ENCODE measurements at regions not wholly inside any gene's neighbourhood (a gene's known extent, or its start where the extent isn't known, plus 50 kb on each side); places are given as distances from the start of the nearest gene placed in this dataset.

DNA sequence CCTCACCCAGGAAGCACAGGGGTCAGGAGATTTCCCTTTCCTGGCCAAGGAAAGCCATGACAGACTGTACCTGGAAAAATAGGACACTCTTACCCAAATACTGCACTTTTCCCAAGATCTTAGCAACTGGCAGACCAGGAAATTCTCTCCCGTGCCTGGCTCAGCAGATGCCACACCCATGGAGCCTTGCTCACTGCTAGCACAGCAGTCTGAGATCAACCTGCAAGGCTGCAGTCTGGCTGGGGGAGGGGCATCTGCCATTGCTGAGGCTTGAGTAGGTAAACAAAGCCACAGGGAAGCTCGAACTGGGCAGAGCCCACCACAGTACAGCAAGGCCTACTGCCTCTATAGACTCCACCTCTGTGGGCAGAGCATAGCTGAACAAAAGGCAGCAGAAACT is 567.3 kb upstream of the LMCD1 start:
- H3K9me3 ChIP-seq (ENCODE audit: control insufficient read depth, insufficient read depth, low read depth, low read length), result no peaks in the 10 kb centered on the region
- H3K27ac ChIP-seq (ENCODE audit: low read length), result no peak overlapping the region
- no TSS peak for BruUV-seq (replicated peaks)
- no peak overlapping the region for H3K4me3 ChIP-seq (ENCODE audit: low read depth in 2 of 2, low read length in 2 of 2)
- ATAC-seq, result no peak
- in situ Hi-C loops (cut with HindIII; ENCODE audit: low pct_unique_long_range_greater_than_20kb, low sequenced_read_pairs) (no loop called here), intact Hi-C loops (cut with micrococcal nuclease; ENCODE audit: unreplicated experiment) (no loop called here)
- DNase-seq (ENCODE audit: low read depth, low spot score), result no peak
- ChIA-PET CTCF (no interaction called here), POLR2A (no interaction called here)
- H3K36me3 ChIP-seq (ENCODE audit: control insufficient read depth, insufficient read depth, low read length), result no peaks in the 10 kb centered on the region
- H3K27me3 ChIP-seq (ENCODE audit: control insufficient read depth, insufficient read depth, low read length), result no peaks in the 10 kb centered on the region
- TF ChIP-seq SIN3A (IDR thresholded peaks at IDR 0.05; ENCODE audit: borderline replicate concordance, insufficient read depth, low read depth, low read length) (no peak), POLR2AphosphoS5 (IDR thresholded peaks at IDR 0.05; ENCODE audit: low read depth, low read length) (no peak), TCF7L2 (IDR thresholded peaks at IDR 0.05; ENCODE audit: low read depth, low read length) (no peak), CTCF (IDR thresholded peaks at IDR 0.05) (no peak)
- TF ChIP-seq, protein P1, sequence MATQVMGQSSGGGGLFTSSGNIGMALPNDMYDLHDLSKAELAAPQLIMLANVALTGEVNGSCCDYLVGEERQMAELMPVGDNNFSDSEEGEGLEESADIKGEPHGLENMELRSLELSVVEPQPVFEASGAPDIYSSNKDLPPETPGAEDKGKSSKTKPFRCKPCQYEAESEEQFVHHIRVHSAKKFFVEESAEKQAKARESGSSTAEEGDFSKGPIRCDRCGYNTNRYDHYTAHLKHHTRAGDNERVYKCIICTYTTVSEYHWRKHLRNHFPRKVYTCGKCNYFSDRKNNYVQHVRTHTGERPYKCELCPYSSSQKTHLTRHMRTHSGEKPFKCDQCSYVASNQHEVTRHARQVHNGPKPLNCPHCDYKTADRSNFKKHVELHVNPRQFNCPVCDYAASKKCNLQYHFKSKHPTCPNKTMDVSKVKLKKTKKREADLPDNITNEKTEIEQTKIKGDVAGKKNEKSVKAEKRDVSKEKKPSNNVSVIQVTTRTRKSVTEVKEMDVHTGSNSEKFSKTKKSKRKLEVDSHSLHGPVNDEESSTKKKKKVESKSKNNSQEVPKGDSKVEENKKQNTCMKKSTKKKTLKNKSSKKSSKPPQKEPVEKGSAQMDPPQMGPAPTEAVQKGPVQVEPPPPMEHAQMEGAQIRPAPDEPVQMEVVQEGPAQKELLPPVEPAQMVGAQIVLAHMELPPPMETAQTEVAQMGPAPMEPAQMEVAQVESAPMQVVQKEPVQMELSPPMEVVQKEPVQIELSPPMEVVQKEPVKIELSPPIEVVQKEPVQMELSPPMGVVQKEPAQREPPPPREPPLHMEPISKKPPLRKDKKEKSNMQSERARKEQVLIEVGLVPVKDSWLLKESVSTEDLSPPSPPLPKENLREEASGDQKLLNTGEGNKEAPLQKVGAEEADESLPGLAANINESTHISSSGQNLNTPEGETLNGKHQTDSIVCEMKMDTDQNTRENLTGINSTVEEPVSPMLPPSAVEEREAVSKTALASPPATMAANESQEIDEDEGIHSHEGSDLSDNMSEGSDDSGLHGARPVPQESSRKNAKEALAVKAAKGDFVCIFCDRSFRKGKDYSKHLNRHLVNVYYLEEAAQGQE (IDR thresholded peaks at IDR 0.05; ENCODE audit: insufficient read depth in 1 of 2, low read depth in 2 of 2, low read length in 1 of 2), result no peak
- H3K4me1 ChIP-seq (ENCODE audit: control insufficient read depth, insufficient read depth, low read length), result no peaks in the 10 kb centered on the region

DNA sequence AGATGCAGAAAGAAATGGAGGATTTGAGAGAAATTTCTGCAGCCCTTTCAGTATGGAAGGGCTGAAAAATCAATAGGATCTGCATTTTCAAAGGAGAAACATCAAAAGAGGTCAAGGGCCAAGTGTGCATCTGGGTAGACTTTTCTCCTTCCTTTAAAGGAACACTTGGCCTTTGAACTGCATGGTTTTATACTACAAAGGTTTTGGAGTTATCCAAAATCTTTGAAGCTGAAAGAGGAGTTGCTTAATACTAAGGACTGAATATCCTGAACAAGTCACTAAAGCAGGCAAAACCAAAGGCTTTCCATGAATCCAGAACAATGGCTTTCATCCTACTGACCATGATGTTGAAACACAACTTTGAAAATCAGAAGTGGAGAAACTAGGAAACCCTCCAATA is 553.7 kb upstream of the LMCD1 start:
- Histone ChIP-seq H3K27ac (ENCODE audit: low read length) (no peak overlapping the region), H3K27me3 (ENCODE audit: control insufficient read depth, insufficient read depth, low read length) (no peaks in the 10 kb centered on the region), H3K4me1 (ENCODE audit: control insufficient read depth, insufficient read depth, low read length) (no peaks in the 10 kb centered on the region), H3K36me3 (ENCODE audit: control insufficient read depth, insufficient read depth, low read length) (no peaks in the 10 kb centered on the region), H3K9me3 (ENCODE audit: control insufficient read depth, insufficient read depth, low read depth, low read length) (no peaks in the 10 kb centered on the region), H3K4me3 (ENCODE audit: low read depth in 2 of 2, low read length in 2 of 2) (no peak overlapping the region)
- ChIA-PET POLR2A (no interaction called here), CTCF (no interaction called here)
- ATAC-seq, result no peak
- in situ Hi-C loops (cut with HindIII; ENCODE audit: low pct_unique_long_range_greater_than_20kb, low sequenced_read_pairs), result no loop called here
- TF ChIP-seq POLR2AphosphoS5 (IDR thresholded peaks at IDR 0.05; ENCODE audit: low read depth, low read length) (no peak), CTCF (IDR thresholded peaks at IDR 0.05) (no peak), SIN3A (IDR thresholded peaks at IDR 0.05; ENCODE audit: borderline replicate concordance, insufficient read depth, low read depth, low read length) (no peak), TCF7L2 (IDR thresholded peaks at IDR 0.05; ENCODE audit: low read depth, low read length) (no peak)
- TF ChIP-seq, protein P1 (IDR thresholded peaks at IDR 0.05; ENCODE audit: insufficient read depth in 1 of 2, low read depth in 2 of 2, low read length in 1 of 2), result no peak
- intact Hi-C loops (cut with micrococcal nuclease; ENCODE audit: unreplicated experiment), result no loop called here
- no peak for DNase-seq (ENCODE audit: low read depth, low spot score)
- BruUV-seq (replicated peaks), result no TSS peak
